DMS 273 (cell line): ENCODE measurements at regions not wholly inside any gene's neighbourhood (a gene's known extent, or its start where the extent isn't known, plus 50 kb on each side); places are given as distances from the start of the nearest gene placed in this dataset.

Experiments
- DNase-seq: peaks from one replicate; lab custom pipeline; 2025; ENCODE audit not compliant: unreplicated experiment; lab: John Stamatoyannopoulos, UW

DNA sequence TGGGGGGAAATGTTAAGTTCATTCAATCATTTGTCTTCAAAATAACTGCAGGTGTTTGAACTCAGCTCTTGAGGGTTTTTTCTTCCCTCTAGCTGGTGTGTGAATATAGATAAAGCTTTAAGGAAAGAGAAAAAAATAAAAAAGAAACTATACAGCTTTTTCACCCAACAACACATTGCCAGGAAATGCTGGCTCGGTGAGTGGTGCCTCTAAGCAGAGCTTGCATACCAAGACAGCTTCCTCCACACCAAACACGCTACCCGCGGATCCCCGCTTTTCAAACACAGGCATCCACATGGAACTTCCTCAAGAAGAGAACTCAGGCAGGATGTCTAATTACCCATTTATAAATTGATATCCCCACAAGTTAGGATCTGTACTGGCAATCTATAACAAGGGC is 69.8 kb upstream of the TANK start:
- DNase-seq = no peak

DNA sequence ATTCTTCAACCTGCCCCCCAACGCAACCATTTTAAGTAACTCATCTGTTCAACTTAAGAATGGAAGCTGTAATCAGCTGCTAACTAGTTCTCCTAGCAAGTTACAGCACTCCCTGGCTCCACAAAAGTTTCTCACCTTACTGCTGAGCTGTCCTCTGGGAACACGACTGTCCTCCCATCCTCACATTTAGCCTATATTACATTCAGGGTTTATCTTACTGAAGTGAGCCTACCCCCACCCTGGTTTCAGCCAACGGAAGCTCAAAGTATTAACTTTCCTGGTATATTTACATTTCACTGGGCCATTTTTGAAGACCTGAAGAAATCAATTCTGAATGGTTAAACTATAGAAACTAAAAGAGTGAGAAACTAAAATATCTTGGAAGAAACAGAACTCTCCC is 64.9 kb upstream of the TANK start:
- DNase-seq = no peak

DNA sequence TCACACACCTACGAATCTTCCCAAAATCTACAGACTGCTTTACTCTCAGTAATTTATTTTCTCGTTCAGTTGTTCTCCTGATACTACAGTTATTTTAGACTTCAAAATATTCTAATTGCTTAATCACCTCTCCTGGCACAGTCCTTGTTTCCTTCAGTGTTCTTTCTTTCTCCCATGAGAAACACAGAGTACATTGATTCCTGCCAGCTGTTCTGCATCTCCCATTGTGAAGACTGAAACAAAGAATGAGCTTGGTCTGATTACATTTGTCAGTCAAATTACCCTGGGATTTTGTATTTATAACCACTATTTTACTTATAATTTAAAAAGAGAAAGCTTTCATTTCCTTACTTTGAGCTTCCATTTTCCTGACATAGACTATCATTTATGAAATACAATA is 63.9 kb upstream of the TANK start:
- DNase-seq = no peak

DNA sequence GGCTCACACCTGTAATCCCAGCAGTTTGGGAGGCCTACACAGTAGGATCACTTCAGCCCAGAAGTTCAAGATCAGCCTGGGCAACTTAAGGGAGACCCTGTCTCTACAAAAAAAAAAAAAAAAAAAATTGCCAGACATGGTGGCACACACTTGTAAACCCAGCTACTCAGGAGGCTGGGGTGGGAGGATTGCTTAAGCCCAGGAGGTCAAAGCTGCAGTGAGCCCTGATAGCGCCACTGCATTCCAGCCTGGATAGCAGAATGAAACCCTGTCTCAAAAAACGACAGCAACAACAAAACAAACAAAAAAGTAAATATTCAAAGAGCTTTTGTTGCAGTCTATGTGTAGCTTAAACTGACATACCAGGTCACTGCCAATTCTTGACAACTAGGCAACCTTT is 63.1 kb upstream of the TANK start:
- no peak for DNase-seq

DNA sequence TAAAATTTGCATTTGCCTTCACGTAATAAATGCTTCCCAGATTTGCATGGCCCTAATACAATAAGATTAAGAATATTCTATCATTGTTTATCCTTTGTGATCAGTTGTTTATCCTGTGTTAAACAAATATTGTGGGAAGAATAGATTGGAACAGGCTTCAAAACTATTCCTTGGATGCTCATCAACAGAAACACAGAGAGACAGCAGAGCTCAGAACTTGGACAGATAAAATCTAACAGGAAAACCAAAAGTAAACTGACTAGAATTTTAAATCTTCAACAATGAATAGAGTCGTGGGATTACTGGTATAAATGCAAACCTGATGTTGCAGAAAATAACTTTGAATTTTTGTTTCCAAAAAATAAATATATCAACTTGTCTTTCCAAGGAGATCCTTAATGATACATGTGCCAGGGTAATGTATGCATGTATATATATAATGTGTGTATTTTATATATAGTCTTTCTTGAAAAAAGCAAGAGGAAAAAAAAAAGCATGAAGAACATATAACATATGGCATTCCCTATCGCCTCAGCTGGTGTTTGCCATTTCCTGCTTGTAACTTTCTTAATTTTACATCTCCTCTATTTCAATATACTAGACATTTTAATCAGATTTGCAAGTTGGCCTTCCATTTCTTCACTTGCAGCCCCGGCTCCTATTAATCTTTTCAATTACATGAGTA is 59.9 kb upstream of the TANK start:
- DNase-seq = no peak

DNA sequence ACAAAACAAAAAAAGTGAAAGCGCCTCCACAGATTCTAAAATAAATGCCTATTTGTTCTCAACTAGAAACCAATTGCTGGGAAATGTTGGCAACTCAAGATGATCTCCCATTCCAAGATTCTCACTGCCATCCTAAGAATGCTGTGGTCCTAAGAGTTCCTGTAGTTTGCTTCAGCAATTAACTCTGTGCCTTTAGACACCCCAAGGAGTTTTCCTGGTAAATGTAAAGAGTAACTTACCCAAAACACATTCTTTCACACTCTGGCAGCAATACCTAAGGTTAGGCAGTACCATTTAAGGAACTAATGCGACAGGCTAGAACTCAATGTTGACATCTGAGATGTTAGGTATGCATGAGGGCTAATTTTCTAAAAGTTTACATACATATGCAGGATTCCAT is 58.8 kb upstream of the TANK start:
- DNase-seq = no peak

DNA sequence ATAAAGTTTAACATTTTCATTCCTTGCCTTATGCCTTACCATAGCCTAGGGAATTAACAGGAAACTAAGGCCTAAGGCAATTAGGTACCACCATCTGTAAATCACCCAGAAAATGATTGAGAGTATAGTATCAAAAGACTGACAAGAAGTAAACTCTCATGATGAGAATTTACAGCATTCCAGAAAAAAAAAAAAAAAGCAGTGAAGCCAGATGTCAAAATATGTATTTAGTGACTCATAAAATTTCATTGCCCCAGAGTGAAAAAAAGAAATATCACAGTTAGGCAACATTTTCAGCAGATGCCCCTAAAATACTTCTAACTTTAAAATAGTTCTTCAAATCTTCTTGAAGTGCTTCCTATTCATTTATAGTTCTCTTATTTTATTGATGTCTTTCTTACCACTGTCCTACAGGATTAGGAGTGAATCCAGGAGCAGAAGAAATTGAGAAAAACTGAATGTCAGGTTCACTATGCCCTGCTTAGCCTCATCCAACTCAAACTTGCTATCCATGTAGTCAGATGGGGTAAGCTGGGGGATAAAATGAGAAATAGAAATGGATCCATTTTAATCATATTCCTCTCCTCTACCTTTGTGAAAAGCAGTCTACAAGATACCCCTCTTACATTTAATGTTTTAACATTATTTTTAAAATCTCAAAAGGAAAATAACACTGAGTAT is 57.3 kb upstream of the TANK start:
- no peak for DNase-seq

DNA sequence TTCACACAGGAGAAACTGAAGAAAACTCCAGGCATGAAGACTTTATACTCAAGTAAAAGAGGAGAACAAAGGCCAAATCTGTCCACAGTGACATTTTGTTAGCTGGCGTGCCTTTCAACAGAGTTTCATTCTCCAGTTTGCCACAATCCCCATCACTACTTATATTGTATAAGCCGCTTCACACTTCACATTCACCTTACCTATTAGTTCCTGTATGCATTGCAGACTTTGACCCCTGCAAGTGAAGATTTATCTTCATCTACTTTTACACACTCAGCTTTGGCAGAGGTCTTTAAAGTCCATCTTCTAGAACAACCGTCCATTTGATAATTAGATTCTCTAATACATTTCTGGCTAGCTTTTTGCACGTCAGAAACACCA is 56.8 kb upstream of the TANK start:
- DNase-seq = no peak

DNA sequence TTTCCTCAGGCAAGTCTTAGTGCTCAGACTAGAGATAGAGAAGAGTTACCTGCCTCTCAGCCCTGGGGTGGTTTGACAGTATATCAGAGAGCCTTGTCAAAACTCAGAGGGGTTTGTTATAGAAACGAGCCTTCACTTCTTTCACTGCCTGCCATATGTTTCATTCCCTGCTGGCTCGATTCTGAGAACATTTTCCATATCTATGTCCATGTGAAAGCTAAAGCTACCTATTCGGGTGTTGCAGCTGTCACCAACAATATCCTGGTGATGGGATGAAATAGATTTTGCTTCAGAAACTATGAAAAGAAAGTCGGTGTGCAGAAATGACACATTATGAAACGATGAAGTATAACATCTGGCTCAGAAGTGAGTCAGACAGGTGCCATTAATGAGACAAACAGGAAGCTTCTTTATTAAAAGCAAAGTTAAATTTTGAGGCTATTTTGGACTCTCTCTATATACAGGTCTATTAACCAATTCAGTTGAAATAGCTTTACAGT is 56.1 kb upstream of the TANK start:
- DNase-seq = peak; percentile 8

DNA sequence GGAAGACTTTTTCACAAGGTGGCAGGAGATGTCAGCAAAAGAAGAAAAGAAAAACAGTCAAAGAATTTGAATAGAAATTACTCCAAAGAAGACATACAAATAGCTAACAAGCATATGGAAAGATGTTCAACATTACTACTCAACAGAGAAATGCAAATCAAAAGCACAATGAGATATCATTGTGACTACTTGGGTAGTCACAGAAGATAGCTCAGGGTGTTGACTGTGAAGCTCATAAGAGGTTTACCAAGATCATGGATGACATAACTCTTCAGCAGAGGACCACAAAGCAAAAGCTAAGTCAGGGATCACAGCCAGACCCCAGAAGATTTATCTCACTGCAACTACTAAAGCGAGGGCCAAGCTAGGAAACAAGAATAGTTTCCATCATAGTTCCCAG is 53.0 kb upstream of the TANK start:
- DNase-seq = no peak
